Calu3 (cell line): ENCODE measurements at regions not wholly inside any gene's neighbourhood (a gene's known extent, or its start where the extent isn't known, plus 50 kb on each side); places are given as distances from the start of the nearest gene placed in this dataset.

Experiments used
- BruUV-seq: library from RNA; stranded (reverse); fragments of 400-500 nt; replicated peaks from 2 replicates; lab custom pipeline; 2021; lab: Mats Ljungman, UMichigan
- CTCF ChIA-PET: fragments of 300-600 bp; sonication (Branson Sonifier 250); formaldehyde crosslinking; loops from one replicate; lab custom pipeline; 2022; ENCODE audit warnings: antibody characterized with exemption; lab: Charles Lee
- DNase-seq: peaks from one replicate; pipeline ENCODE4 v3.0.0; 2022
- H3K27ac Mint-ChIP-seq: one replicate; pipeline ENCODE4 v1.8.0; 2022; ENCODE audit warnings: mixed read lengths; ENCODE audit not compliant: unreplicated experiment
- H3K27me3 Mint-ChIP-seq: one replicate; pipeline ENCODE4 v1.8.0; 2022; ENCODE audit warnings: mixed read lengths; ENCODE audit not compliant: unreplicated experiment
- H3K36me3 Mint-ChIP-seq: one replicate; pipeline ENCODE4 v1.8.0; 2022; ENCODE audit warnings: mild to moderate bottlenecking, moderate library complexity, mixed read lengths; ENCODE audit not compliant: insufficient read depth, unreplicated experiment
- H3K4me1 Mint-ChIP-seq: one replicate; pipeline ENCODE4 v1.8.0; 2022; ENCODE audit warnings: mild to moderate bottlenecking, low read depth, mixed read lengths; ENCODE audit not compliant: unreplicated experiment
- H3K4me3 Mint-ChIP-seq: one replicate; pipeline ENCODE4 v1.8.0; 2022; ENCODE audit warnings: mild to moderate bottlenecking, low read depth, moderate library complexity, mixed read lengths; ENCODE audit not compliant: unreplicated experiment
- H3K9me3 Mint-ChIP-seq: one replicate; pipeline ENCODE4 v1.8.0; 2022; ENCODE audit warnings: low read depth, mixed read lengths; ENCODE audit not compliant: unreplicated experiment
- intact Hi-C: fragments of 100-400 bp; cut with micrococcal nuclease; formaldehyde crosslinking; loops from one replicate; pipeline ENCODE4 v1.10.0; 2022; ENCODE audit not compliant: unreplicated experiment
- TF ChIP-seq, protein P1 (sequence below): fragments of 200-600 bp; IDR thresholded peaks from one replicate; pipeline ENCODE4 v1.8.0; 2022; ENCODE audit warnings: antibody characterized with exemption; ENCODE audit not compliant: unreplicated experiment

DNA sequence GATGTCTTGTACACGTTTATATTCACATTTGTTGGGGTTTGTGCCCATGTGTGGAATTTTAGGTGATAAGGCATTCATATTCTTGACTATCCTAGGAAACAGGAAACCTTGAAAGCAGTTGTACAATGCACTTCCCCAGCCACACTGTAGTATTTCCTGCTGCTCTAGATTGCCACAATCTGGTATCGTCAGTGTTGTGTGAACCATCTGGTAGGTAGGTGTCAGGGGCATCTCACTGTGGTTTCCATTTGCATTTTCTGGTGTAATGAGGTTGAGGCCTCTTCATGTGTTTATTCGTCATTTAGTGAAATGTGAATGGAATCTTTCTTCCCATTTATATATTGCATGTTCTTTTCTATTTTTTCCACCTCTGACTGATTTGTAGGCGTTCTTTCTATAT, 76.6 kb downstream of the SCGB2B2 start:
- CTCF ChIA-PET = no interaction called here
- no peaks in the 10 kb centered on the region for H3K9me3 Mint-ChIP-seq
- no peak overlapping the region for H3K27ac Mint-ChIP-seq
- intact Hi-C loops = no loop called here
- no peaks in the 10 kb centered on the region for H3K4me1 Mint-ChIP-seq
- no TSS peak for BruUV-seq
- H3K4me3 Mint-ChIP-seq = no peak overlapping the region
- no peaks in the 10 kb centered on the region for H3K36me3 Mint-ChIP-seq
- TF ChIP-seq, protein P1, sequence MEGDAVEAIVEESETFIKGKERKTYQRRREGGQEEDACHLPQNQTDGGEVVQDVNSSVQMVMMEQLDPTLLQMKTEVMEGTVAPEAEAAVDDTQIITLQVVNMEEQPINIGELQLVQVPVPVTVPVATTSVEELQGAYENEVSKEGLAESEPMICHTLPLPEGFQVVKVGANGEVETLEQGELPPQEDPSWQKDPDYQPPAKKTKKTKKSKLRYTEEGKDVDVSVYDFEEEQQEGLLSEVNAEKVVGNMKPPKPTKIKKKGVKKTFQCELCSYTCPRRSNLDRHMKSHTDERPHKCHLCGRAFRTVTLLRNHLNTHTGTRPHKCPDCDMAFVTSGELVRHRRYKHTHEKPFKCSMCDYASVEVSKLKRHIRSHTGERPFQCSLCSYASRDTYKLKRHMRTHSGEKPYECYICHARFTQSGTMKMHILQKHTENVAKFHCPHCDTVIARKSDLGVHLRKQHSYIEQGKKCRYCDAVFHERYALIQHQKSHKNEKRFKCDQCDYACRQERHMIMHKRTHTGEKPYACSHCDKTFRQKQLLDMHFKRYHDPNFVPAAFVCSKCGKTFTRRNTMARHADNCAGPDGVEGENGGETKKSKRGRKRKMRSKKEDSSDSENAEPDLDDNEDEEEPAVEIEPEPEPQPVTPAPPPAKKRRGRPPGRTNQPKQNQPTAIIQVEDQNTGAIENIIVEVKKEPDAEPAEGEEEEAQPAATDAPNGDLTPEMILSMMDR = no peak
- DNase-seq = no peak
- no peaks in the 10 kb centered on the region for H3K27me3 Mint-ChIP-seq

DNA sequence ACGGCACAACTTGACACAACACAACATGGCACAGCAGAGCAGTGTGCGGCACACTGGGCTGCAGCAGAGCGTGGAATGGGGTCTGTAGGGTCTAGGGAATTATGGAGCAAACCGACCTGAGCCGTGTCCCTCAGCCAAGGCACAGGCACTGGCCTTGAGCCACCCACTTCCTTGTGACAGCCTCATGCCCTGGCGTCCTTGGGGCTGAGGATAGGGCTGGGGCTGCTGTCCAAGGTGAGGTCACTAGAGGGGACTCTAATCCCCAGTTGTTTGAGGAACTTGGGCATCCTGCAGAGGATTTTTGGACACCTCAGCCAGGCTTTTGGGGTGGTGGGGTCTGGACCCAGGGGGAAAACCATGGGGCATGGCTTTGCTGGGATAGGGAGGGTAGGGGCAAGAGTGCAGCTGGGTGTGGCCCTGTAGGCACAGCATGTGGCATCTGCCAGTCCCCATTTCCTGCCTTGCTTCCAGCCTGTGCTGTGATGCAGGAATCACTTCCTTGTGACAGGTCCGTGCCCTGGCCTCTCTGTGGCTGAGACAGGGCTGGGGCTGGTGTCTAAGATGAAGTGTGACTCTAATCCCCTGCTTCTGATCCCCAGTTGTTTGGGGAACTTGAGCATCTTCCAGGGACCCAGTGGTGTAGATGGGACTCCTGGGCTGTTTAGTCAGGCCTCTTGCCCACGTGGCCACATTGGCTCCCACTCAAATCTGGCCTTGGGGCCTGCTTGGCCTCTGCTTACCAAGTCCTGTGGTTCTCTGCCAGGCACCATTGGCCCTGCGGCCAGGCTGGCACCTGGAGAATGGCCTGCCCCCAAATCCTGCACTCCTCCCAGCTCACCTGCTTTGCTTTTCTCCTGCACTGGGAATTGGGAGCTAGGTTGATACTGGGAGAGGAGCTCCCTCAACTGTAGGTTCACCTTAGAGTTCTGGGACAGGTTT, 78.5 kb downstream of the SCGB2B2 start:
- Mint-ChIP-seq H3K4me1 (no peaks in the 10 kb centered on the region), H3K27ac (no peak overlapping the region), H3K9me3 (no peaks in the 10 kb centered on the region), H3K36me3 (no peaks in the 10 kb centered on the region), H3K4me3 (no peak overlapping the region), H3K27me3 (peaks cover 13% of the 10 kb centered on the region)
- TF ChIP-seq, protein P1 = no peak
- intact Hi-C loops = no loop called here
- BruUV-seq = no TSS peak
- CTCF ChIA-PET = no interaction called here
- DNase-seq = no peak

GRCh38 chr19:34597596-34597995, 79.4 kb downstream of the SCGB2B2 start:
- Mint-ChIP-seq H3K36me3 (no peaks in the 10 kb centered on the region), H3K9me3 (no peaks in the 10 kb centered on the region), H3K4me3 (no peak overlapping the region), H3K27ac (no peak overlapping the region), H3K27me3 (peaks cover 15% of the 10 kb centered on the region), H3K4me1 (no peaks in the 10 kb centered on the region)
- DNase-seq = no peak
- TF ChIP-seq, protein P1 = no peak
- intact Hi-C loops = no loop called here
- BruUV-seq = no TSS peak
- CTCF ChIA-PET = no interaction called here

DNA sequence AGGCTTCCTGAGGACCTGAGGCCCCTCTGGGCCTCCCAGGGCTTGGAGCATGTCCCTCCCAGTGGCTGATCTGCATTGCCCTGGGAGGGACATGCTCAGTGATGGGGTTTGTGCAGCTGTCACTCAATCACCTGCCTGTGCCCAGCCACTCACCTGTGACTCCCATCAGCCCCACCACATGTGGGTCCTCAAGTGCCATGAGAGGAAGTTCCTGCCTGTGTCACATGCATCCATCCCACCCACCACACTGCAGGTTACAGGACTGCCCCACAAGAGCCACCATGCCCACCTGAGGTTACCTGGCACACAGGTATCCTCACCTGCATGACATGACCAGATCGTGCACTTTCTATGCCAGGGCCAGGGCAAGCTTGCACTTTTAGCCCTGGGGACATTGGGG, 80.0 kb downstream of the SCGB2B2 start:
- DNase-seq = no peak
- H3K27ac Mint-ChIP-seq = no peak overlapping the region
- no TSS peak for BruUV-seq

More for the DNA sequence above, 80.0 kb downstream of the SCGB2B2 start:
- TF ChIP-seq, protein P1 = no peak
- CTCF ChIA-PET = no interaction called here
- Mint-ChIP-seq H3K27me3 (peaks cover 21% of the 10 kb centered on the region), H3K9me3 (no peaks in the 10 kb centered on the region), H3K4me1 (no peaks in the 10 kb centered on the region), H3K4me3 (no peak overlapping the region), H3K36me3 (no peaks in the 10 kb centered on the region)
- intact Hi-C loops = no loop called here
